ENCODE measurements at regions not wholly inside any gene's neighbourhood (a gene's known extent, or its start where the extent isn't known, plus 50 kb on each side); places are given as distances from the start of the nearest gene placed in this dataset.

GRCh38 chr12:13735734-13736133, 245.7 kb downstream of the GRIN2B start:
- no peak for TF ChIP-seq CTCF (IDR thresholded peaks at IDR 0.05; ENCODE audit: low read depth, low read length, poor library complexity, severe bottlenecking)
- no peak for TF ChIP-seq EZH2phosphoT487 (IDR thresholded peaks at IDR 0.05; ENCODE audit: borderline replicate concordance, low read length)
